GM18861 (cell line): ENCODE measurements at regions not wholly inside any gene's neighbourhood (a gene's known extent, or its start where the extent isn't known, plus 50 kb on each side); places are given as distances from the start of the nearest gene placed in this dataset.
"Not testable (repeated sequence)": the region's sequence is repeated elsewhere in the genome, so short reads cannot be mapped to it uniquely, and the experiment has no call there.

Source experiments
- ATAC-seq: cut with Tn5 transposase; IDR thresholded peaks from one replicate; pipeline ENCODE4 v1.9.1; 2021; ENCODE audit not compliant: unreplicated experiment

DNA sequence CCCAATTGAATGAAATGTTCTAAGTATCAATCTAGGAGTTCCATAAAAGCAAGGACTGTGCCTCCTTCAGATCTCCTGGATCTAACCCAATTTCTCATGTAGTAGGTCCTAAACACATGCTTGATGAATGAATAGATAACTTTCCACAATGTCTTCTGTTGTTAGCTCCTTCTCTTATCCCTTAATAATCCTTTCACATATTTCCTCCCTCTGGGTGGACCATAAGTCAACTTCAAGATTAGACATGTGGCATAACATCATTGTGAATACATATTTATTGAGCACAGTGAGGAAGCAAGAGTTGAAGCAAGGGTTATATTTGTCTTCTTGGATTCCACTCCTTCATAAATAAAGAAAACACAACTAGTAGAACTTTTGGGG, 108.6 kb upstream of the EGFLAM start:
- ATAC-seq: no peak

DNA sequence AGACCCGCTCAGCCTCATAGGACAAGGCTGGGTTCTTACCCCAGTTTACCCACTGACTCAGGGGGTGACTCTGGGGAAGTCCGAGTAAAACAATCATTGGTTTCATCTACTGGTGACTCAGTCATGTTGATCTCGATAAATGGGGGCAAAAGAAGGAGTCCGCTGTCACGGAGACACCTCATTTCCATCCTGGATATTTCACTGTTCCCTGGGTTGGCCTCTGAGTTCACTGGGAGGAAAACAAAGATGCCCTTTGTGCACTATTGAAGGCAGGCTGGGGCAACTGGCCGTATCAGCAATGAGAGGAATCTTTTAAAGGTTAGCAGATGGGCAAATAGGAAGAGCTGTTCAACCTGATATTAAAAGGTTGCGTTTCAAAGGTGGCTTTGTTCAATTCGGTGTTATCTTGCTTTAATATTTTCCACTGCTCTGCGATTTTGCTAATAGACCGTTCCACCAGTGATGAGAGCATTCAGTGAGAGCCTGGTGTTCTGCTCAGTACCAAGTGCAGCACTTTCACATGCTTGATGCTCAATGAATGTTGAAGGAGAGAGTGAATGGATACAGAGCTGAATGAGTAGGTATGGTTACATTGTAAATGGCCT, 110.2 kb upstream of the EGFLAM start:
- ATAC-seq: no peak

DNA sequence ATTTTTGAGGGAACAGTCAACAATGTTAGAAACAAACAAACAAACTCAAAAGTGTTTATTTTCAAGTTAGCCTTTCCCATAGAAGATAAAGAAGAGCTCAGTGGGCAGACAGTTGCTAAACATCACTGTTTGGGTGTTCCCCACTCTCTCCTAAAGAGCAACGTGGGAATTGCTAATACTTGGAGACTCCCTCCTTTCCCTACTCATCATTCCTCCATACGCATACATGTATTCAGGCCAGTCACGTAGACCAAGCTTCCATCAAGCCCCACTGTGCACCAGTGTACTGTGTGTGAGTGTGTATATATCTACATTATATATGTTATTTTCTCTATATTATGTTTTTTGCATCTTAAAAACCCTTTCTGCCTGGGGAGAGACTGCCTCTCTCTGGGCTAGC, 115.0 kb upstream of the EGFLAM start:
- ATAC-seq: no peak

DNA sequence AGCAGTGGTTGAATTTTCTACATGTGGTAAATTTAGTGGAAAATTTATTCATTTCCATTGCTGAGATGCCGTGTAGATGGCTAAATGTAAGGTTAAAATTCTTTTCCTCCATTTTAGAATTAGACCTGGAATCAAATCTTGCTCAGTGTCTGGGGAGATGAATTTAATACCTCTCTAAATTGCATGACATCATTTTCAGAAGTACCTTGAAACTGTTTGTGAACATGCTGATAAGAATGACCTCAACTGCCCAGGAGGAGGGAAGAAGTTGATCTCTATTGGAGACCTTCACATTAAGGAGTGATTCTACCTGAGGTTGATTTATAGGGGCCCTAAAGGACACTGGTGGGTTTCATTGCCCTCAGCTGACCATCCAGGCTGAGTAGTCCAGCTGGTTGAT, 116.7 kb upstream of the EGFLAM start:
- no peak for ATAC-seq

DNA sequence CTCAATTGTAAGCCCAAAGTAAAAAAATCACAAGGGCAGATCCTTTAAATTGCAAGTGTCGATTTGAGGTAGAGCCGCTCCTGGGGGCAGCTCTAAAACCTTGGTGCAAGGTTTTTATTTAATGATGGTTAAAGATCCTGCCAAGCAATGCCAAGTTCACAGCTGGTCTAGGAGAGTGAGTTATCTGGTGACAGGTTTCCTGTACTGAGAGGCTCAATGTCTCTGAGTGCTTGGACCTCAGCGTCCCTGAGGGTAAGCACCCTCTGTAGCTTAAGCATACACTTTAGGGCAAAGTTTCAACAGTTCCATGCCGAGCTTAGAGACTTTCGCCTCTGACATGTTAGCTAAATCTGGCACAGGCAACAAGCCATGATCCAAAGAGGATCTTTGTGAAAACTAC, 119.8 kb upstream of the EGFLAM start:
- no peak for ATAC-seq

DNA sequence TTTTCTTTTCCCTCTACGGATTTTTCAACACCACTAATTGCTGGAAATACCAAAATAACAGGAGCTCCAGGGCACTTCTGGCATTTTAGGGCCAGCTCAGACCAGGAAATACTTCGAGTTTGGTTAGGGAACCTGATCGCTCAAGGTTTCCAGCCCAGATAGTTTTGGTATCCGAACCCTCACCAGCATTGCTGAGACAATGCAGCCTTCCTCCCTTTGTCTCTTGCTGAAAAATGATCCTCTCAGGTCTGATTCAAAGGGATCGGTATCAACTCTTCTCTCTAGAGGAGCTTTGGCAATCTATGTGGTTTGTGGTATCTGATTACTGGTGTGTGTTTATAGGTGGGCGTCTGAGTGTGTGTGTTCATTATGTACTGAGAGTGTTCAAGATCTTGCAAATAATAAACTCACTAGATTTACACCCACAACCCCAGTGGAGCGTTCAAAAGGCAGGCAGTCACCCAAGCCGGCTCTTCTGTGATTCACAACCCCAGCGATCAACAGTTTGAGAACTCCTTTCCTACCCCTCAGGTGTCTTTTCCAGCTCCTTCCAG, 122.8 kb upstream of the EGFLAM start:
- ATAC-seq: no peak

DNA sequence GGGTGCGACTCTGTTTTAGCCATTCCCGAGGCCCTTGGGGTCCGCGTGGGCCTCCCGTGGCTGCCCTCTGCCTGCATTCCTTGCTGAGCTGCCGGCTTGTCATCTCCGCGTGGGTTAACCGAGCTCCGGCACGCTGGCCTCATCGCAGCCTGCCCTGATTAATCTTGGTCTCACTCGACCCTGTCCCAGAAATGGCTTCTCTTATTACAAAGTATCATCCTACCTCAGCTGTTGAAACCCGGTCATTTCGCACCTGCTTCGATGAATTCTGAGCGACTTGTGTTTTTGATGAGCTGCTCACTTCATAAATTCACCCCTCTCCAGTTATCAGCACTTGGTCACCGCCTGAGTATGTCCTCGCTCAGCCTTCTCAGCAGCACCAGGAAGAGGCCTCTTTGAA, 123.5 kb upstream of the EGFLAM start:
- ATAC-seq: no peak

DNA sequence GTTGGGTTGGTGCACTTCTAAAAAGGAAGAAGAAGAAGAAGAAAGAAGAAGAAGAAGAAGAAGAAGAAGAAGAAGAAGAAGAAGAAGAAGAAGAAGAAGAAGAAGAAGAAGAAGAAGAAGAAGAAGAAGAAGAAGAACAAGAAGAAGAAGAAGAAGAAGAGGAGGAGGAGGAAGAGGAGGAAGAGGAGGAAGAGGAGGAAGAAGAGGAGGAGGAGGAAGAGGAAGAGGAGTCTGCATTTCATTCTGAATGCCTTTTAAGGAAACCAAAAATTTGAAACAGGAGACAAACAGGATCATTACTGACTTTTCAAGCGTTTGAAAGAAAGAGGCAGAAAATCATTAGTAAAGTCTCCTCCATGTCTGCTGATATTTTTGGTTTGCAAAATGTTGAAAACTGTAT, 124.1 kb upstream of the EGFLAM start:
- ATAC-seq: not testable (repeated sequence)

DNA sequence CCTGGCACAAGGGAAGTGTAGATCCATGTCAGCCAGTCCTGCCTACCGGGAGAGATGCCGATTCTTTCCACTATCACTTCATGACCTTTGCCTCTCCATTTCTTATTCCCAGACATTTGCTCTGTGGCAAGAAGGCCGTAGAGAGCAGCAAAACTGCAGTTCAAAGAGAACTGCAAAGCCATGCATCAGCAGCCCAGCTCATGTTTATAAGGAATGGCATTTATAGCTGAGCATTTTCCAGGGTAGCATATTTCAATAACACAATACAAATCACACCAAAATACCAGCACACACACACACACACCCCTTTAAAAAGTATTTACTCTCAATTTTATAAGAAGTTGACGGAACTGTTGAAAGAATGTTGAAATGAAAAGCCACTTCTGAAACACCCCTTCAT, 126.7 kb upstream of the EGFLAM start:
- ATAC-seq: no peak

DNA sequence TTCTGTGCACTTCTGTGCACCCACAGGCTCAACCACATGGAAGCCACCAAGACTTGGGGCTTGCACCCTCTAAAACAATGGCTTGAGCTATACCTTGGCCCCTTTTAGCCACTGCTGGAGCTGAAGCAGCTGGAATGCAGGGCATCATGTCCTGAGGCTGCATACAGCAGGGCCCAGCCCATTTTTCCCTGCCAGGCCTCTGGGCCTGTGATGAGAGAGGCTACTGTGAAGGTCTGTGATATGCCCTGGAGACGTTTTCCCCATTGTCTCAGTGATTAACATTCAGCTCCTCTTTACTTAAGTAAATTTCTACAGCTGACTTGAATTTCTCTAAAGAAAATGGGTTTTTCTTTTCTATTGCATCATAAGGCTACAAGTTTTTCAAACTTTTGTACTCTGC, 134.0 kb upstream of the EGFLAM start:
- no peak for ATAC-seq

DNA sequence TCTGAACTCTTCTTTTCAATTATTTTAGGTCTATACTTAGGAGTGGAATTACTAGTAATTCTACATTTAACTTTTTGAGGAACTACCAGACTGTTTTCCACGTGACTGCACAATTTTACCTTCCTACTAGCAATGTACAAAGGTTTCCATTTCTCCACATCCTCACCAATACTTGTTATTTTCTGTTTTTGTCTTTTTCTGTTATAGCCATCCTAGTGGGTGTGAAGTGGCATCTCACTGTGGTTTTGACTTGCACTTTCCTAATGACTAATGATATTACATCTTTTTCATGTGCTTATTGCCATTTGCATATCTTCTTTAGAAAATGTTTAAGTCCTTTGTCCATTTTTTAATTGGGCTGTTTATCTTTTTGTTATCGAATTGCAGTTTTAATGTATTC, 136.9 kb upstream of the EGFLAM start:
- ATAC-seq: no peak

DNA sequence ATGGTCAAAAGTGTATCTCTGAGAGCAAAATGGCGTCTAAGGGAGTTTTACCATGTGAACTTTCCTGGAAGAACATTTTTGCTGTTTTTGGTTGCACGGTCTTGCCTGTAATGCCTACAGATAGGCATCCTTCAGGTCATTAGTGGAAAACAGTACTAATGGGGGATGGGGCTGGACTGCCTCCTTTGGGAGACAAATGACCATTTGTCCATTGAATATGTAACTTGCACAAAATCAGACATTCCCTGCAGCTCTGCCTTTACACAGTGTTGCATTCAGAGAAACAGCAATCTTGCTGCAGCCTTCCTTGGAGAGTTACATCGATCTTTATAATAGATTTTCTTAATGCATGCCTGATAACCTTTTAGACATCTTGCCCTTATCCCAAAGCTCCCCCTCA, 138.5 kb upstream of the EGFLAM start:
- no peak for ATAC-seq

DNA sequence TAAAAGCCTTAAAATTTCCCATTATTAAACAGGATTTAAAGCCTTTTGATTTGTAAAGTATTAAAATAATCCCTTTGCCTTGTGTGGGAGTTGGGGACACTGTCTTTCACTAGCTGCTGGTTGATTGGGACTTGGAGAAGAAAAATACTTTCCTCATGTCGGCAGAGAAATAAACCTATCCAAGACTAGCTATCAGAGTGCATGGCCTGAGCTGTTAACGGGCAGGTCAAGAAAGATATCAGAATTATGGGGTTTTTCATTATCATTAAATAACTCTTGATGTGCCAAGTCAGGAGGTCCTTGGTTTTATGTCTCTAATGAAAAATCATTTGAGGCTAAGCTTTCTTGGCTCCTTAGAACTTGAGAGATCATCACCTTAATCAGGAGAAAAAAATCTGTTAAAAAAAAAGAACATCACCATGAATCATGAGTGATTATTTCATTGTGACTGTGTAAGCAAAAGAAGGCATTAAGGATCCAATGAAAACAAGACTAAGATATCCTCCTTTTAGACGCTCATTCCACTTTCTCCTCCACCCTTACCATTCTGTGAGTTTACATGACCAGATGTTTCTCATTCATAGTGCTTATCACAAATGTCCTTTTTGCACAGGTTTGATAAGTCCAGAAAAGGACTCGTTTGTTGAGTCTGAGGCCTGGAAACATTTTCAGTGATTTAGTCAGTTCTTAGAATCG, 140.4 kb upstream of the EGFLAM start:
- ATAC-seq: no peak

DNA sequence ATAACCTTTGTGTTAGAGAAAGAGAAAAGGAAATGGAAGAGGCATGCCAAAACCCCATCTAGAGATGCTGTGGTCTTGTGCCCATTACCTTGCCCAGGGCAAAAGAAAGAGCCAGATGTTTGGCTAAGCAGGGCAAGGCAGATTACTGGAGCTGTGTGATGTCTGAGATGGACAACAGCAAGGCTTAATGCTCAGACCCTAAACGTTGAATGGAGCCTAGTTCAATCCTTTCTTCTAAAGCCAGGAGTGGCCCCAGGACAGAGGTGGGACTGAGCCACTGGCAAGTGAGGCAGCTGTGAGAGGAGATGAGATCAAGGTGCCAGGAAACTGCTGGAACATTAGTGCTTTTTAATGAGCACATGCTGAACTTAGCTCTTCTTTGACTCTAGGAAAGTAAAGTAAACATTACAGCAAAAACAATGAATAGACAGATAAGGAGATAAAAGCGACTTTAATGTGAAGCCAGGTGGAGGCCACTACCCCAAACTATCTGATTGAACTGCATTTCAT, 143.0 kb upstream of the EGFLAM start:
- ATAC-seq: no peak

DNA sequence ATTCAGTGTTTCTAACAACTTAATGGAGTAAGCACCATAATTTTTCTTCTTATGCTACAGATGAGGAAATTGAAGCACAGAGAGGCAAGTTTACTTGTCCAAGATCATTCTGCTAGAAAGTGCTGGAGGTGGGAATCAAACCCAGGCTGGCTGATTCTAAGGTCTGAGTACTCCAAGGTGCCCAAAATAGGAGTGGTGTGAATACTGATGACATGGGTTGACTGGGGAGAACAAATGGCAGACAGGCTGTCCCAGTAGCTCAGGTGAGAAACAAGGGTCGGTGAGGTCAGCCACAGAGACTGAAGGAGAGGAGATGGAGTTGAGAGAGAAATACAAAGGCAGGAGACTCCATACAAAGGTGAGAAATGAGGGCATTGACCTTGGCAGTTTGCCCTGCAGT, 144.5 kb upstream of the EGFLAM start:
- no peak for ATAC-seq

DNA sequence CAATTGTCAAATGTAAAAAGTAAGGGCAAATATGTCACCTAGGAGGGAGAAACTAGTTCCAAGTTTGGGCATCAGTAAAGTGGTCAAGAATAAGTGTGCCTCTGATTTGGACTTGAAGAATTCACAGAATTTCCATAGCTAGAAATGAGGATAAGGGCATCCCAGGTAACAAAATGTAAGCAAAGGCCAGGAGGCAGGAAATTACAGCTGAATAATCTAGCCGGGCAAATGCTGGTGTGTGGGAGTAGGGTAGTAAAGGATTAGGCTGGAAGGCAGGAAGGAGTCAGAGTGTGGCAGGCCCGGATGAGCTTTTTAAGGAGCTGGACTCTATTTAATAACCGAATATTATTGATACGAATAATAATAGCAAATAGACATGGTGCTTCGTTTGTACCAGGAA, 144.9 kb upstream of the EGFLAM start:
- ATAC-seq: no peak

DNA sequence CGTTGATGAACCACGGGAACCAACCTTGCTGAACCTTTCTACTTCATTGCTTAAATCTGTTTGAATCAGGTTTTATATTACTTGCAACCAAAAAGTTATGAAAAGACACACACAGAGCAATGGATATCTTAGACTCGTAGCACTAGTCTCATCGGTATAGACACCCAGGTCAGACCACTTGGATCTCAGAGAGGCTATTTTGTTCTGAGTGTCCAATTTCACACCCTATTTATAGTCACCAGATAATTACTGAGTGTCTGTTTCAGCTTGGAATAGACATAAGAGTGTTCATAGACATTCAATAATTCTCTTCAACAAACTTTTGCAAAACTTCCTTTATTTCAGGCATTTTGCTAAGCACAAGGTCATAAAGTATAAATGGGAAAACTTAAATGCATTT, 145.4 kb upstream of the EGFLAM start:
- ATAC-seq: no peak

DNA sequence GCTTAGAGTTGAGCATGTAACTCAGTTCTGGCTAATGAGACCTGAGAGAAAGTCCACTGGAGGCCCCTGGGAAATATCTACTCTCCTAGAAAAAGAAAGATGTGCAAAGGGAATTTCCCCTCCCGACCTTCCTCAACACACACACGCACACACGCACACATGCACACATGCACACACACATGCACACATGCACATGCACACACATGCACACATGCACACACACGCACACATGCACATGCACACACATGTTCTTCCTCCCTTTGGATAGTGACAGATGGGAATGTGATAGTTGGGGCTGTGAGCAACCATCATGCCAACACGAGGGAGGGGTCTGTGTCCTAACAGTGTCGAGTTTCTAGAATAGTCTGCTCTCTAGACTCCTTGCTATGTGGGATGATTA, 148.2 kb upstream of the EGFLAM start:
- ATAC-seq: no peak

DNA sequence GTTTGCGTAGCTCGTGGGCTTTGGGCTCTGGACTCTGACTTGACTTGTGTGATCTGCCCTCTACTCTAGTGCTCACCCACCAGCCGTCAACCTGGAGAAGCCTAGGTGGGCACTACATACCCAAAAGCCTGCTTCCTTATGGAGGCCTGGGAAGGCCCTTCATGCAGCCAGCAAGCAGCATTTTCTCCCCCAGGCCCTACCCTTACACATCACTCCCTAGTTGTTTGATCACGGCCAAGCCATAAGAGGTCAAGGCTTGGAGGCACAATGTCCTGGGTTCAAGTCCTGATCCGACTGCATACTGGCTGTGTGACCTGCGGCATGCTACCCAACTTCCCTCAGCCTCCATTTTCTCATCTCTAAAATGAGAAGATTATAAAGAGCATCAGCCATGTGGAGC, 151.3 kb upstream of the EGFLAM start:
- no peak for ATAC-seq

DNA sequence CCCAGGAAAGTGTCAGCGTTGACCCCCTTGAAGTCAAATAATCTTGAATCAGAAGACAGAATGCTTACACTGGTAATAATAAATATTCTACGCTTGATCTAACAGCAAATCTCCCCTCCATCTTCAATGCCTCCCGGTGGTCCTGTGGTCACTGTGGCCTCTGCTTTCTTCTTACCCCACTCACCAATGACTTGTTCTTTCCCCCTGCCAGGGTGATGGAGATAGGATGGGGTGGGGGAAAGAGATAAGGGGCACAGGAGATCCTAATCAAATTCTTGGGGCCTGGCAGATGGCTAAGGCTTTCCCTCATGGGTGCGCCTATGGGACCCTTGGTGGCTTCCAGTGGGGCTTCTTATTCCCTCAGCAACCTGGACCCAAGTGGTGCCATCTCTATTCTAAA, 152.6 kb upstream of the EGFLAM start:
- no peak for ATAC-seq

DNA sequence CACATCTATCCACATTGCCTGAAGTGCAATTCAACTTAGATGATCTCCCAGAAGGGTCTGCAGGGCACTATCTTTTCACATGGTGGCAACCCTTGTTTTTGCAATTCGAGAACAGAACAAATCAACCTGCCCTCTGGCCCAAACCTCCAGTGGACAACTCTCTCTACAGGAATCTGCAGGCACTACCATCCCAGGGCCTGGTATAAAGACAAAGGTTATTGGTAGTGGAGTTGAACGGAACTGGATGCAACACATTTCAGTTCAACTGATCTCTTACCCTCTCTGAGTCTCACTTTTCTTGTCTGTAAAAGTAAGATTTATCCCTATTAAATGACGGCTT, 153.2 kb upstream of the EGFLAM start:
- ATAC-seq: no peak

DNA sequence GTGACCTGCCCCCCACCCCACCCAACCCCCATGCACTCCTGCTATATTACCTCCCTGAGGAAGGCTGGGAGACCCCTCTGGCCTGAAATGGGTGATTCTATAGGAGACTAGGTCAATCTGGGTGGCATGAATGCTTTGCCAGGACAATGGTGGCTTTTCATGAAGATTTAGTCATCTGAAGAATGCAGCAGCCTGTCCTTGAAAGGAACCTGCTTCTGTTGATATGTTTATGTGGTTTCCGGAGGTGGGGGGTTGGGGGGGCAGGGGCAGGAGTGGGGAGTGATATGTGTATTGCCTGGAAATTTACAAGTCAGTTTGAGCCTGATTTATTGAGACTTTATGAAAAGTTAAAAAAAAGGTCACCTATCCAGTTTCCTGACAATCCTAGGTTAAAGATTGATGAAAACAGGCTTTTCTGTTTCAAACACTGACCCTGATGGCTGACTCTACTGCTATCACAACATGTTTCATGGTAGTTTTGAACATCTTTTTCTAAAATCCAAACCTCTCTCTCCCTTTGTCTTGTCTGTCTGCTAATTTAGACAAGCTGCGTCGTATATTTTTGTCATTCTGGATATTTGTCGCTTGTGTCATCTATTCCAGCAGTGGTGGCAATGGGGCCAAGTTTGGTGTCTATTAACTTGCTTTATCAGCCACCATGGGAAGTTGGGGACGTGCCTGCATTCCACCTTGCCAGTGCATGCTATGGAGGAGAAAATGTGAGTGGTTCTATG, 153.7 kb upstream of the EGFLAM start:
- no peak for ATAC-seq
